ENCODE measurements at regions not wholly inside any gene's neighbourhood (a gene's known extent, or its start where the extent isn't known, plus 50 kb on each side); places are given as distances from the start of the nearest gene placed in this dataset.
A peak's percentile ranks its signal among the peaks of the same experiment; 100 is the strongest.
"Not testable (repeated sequence)": the region's sequence is repeated elsewhere in the genome, so short reads cannot be mapped to it uniquely, and the experiment has no call there.

DNA sequence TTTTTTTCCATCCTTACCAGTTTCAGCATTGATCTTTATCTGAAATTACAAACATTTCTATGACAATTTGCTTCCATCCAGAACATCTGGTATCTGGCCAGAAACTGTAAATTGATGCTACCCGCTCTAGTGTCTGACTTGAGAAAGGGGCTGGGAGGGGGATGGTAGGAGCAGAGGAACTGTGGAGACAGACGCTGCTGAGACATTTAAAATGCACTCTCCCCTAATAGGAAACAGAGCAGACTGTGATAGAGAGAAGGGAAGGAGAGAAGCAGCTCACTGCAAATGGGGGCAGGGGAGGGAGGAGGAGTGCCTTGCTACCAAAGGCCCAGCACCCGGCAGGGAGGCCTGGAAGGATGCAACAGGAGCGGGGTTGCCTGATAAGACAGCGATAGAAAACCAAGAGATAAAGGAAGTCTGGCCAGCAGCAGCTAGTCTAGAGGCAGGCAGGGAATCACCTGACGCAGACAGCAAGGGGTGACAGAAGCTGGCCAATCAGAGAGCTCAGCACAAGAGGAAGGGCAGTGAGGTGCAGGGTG is 195.5 kb upstream of the NFIA start:
- no peak for DNase-seq (ENCODE audit: low read depth)

DNA sequence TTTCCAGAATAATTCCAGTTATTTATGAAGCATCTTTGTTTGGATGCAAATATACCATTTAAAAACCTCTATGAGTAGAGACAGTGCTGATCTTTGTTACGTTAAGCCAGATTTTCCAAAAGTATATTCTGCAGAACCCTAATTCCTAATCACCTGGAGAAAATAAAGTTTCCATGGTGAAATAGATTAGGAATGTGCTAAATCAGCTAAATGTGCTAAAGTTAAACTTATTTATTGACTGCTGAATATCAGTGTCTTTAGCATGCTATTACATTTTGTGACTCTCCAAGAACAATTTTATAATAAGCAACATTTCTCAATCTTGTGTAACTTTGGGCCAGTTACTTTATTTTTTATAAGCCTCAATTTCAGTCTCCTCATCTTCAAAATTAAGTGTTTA is 196.3 kb upstream of the NFIA start:
- no peak for DNase-seq (ENCODE audit: low read depth)

DNA sequence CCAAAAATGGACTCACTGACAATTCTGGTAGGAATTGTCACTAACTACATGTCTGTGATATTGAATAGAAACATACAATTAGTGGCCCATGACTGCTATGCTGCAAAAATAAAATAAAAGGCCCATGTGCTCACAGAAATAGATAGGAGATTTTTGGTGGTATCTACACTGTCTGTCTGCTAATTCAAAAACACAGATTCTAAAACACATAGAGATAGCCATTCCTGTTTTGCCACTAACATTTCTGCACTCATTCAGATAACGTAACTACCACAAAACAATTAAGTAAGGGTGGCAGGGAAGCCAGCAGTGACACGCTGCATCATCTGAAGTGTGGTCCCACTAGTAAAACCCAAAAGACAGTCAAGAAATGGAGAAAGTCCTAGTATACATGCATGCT is 202.2 kb upstream of the NFIA start:
- no peak for DNase-seq (ENCODE audit: low read depth)

DNA sequence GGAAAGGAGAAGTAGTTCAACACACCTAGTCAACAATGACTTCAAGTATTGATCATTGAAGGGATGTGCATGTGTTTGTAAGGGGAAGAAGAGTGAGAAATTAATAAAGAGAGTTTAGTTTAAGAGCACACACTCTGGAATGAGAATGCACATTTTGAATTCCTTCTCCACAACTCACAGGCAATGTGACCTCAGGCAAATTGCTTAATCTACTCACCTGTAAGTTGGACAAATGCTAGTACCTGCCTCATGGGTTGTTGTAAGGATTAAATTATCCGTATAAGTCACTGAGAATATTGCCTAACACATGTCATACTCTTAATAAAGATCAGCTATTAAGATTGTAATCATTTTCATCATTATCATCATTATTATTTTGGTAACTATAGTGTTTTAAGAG is 204.0 kb upstream of the NFIA start:
- no peak for DNase-seq (ENCODE audit: low read depth)

DNA sequence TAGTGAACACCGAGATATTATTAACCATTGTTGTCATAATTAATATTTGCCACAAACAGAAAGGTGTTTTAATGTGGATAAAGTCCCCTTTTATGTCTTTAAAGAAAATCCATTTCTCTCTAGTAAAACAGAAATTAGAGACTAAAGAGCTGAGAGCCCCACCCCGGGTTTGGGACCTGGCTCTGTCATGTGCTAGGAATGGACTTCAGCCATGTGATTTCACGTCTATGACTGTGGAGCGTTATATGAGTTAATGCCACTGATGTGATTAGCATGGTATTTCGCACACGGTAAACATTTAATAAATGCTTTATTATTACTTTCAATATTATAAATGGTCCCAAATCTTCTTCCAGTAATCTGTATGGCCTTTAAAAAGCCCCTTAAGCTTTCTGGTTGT is 205.0 kb upstream of the NFIA start:
- DNase-seq (ENCODE audit: low read depth) = no peak

DNA sequence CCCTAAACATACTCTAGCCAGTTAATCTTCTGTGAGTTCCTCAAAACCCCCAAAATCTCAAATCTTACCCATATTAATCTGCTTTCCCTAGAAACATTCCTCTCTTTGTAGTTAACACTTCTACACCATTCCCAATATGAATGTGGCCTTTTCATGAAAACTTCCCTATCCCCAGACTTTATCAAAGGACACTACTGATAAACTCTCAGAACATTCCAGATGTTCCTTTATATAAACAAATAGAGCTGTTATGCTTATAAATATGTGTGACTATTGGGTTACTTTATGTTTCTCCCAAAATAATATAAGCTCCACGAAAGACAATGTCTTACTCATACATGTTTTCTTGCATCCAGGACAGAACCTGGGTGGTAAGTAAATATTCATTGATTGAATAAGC is 205.4 kb upstream of the NFIA start:
- no peak for DNase-seq (ENCODE audit: low read depth)

DNA sequence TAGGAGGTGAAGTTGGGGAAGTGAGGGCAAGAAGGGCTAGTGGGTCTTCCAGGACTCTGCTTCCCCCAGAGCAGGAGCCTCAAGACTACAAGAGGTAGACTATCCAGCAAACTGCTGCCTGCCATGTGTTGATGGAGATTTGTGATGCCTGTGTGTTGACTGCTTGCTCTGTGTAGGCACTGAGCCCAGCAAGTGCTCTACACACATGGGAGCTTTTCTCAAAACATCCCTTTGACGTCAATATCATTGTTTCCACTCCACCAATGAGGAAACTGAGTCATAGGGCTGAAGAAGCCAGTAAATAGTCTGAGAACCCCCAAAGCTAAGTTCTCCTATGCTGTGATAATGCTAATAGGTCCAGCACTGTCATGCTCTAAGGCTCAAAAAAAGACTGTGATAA is 207.2 kb upstream of the NFIA start:
- no peak for DNase-seq (ENCODE audit: low read depth)

DNA sequence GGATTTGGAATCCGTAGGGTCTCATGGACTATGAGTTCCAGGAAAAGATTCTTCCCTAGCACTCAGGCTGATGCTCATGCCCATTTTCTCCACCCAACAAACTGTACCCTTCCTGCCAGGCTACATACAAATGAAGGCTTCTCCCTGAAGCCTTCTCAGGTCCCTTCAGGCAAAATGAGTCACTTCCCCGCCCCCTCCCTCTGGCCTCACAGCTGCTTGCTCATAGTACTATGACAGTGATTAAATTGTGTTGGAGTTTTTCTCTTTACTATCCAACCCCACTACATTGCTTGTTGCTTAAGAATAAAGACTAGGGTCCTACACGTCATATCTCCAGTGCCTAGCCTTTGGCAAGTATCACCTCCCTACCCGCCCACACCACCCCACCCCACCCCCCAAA is 207.6 kb upstream of the NFIA start:
- peak; percentile 69 for DNase-seq (ENCODE audit: low read depth)

DNA sequence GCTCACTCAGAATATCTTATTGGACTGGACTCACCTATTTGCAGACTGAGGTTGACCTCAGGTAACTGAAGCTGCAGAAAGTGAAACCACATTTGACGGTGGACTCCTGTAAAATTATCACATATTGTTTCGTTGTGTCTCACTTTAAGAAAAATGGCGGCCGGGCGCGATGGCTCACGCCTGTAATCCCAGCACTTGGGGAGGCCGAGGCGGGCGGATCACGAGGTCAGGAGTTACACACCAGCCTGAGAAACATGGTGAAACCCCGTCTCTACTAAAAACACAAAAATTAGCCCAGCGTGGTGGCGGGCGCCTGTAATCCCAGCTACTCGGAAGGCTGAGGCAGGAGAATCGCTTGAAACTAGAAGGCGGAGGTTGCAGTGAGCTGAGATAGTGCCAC is 209.0 kb upstream of the NFIA start:
- not testable (repeated sequence) for DNase-seq (ENCODE audit: low read depth)

DNA sequence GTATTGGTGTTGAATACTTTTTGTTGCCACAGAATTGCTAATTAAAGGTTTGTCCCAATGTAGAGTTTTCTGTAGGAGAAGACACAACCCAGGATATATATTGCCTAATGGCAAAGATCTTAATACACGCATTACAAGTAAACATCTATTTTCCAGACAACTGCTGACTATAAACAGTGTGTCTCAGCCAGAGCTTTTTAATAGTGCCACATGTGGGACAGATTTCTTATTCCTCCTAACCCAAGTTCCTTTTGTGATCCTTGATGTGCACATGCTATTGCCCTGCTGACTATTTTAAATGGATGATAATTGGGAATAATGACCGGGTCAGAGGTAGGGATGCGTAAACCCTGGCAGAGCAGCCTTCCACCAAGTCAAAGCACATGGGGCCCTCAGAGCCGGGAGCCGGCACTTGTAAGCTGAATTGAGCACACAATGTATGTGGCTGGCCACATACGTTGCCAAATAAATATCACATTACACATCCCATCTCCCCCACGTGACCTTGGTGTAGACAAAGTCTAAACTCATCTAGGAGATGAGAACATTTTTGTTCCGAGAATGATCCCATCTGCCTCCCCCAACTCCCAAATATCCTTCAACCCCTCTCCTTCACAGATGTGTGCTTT is 209.8 kb upstream of the NFIA start:
- DNase-seq (ENCODE audit: low read depth) = no peak

DNA sequence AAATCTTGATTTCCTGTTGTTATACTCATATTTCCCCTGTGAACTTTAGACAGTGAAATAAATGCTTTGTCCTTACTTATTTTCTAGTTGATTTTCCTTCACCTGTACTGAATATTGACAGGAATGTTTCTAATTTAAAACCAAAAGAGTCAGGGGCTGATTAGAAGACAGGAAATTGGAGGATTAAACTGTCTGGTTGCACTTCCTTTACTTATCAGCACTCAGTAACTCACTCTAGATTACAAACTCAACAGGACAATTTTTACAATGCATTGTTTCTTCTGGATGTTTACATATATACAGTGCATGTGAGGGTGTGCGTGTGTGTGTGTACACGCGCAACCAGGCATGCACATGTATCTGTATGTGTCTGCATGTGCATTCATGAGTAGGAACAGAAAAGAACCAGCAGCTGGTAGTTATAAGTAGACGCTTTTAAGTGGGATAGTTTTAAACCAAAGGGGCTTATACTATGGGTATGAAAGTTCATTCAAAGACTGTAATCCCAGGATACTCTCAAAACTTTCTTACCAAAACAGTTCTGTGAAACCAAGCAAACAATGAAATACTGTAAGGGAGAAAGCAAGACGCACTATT is 212.0 kb upstream of the NFIA start:
- DNase-seq (ENCODE audit: low read depth) = no peak

DNA sequence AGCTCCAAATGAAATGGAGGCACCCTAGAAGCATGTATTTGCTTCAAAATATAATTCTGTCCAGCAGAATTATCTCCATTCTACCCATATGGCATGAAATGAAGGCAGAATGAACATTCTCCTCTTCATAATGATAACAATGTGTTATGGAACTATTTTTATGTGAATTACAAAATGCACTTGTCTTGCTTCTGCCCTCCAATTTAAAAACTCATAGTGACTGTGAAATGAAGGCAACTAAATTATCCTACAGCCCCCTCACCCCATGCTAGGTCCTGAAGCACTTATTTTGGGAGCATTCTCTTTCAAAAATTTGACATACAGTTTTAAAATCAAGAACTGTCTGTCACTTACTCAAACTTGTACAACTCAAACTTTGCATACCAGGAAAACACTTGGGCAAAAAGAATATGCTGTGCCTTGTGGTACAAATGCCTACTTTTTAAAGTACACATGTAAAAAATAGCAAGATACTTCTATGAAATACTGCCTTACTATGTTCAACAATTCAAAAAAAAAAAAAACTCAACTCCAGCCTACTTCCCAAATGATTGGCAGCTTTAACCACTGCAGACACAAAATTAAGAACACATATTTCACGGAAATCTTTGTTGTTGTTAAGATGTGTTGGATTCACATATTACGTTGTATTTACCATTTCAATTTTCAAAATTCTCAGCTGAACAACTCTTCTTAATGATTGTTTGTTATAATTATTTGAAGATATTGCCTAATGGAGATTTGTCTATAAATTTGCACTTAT is 213.3 kb upstream of the NFIA start:
- no peak for DNase-seq (ENCODE audit: low read depth)

DNA sequence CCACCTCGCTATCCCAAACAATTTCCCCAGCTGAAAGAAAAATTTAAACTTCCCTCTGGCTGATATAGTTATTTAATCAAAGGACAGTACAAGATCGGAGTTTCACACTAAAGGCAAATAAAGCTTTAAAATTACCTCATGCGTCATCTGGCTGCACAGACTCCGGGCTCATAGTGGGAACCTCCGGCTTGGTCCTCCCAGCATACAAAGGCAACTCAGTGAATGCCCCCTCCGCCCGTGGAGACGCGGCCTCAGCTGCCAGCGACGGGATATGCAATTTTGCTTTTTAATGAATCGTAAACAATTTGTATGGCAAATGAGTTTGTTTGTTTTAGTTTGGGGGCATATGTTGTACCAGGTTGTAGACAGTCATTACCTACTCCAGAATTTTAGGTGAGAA is 214.6 kb upstream of the NFIA start:
- DNase-seq (ENCODE audit: low read depth) = no peak

DNA sequence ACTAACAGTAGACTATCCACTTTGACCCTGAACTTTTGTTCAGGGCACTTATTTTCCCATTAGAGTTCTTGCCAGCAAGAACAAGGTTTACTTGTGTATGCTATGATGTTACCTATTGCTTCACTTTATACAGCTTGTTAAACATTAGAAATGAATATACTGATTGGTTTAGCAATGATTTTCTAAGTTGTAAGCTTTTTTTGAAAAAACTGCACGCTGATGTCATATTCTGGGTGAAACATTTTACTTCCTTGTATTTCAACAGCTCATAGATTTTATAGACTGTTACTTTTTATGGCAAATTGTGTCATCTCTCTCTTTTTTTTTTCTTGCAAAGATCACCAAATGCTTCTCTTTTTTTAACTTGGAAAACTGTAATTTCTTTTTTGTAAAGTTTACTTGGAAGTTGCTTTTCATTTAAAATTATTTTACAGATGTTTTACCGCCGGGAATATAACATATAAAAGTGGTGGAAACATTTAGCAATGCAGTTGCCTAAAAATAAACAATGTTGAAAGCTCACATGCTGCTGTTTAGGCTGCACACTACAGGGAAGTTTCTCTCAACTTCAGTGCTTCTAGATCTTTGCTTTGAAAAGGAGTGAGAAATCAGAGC is 215.3 kb upstream of the NFIA start:
- no peak for DNase-seq (ENCODE audit: low read depth)

DNA sequence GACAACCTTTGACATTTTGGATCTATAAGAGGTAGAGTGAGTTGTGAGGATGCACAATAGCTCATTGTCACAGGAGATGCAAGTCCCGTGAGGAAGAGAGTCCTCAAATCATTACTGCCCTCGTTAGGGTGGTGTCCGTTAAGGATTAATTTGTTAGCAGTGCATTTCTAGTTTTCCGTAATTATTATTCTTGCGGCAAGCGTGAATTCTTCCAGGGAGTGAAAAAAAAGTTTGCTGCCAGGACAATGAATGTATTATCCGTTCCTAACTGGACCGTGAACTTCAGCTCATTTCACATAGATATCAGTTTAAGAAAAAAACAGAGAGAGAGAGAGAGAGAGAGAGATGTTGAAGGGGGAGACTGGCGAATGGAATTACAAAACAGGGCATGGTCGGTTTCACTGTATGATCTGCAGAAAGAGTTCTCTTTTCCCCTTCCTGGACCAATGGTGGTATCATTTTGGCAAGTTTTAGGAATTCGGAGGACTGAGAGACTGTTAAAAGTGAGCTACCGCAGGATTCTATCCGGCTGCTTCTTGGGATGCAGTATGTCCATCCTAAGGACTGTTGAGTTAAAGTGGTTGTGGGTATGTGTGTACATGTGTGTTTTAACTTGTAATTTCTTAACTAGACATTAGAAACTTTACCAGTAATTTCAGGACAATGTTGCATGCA is 216.0 kb upstream of the NFIA start:
- DNase-seq (ENCODE audit: low read depth) = no peak

DNA sequence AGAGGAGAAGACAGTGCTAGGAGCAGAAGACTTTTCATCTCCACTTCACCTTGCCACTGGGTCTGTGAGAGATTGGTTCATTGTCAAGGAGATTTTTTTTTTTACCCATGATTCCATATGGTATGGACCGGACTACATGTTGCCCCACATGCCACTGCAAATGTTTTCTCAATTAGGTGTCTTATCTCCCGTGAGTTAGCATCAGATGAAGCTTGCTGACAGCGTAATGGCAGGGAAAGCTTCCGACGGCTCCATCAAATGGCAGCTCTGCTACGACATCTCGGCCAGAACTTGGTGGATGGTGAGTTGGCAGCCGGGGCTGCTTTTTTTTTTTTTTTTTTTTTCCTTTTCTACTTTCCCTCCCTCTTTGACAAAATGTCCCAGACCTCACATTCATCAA is 217.2 kb upstream of the NFIA start:
- no peak for DNase-seq (ENCODE audit: low read depth)

DNA sequence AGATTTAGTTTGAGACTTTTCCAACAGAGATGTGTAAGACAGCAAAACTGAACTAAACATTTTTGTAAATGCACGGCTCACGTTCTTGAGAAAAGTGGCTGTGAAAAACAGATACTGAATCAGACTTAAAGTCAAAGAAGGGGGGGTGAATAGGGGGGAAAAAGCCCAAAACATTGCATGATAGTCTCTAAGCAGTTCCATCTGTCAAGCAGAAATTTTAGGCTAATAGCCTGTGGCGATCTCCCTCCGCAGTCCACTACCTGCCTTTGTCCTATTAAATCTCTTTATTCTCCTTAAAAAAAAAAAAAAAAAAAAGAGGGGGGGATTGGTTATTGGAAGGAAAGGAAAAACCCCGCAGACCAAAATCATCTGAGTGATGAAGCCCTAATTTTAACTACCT is 217.6 kb upstream of the NFIA start:
- DNase-seq (ENCODE audit: low read depth) = no peak

DNA sequence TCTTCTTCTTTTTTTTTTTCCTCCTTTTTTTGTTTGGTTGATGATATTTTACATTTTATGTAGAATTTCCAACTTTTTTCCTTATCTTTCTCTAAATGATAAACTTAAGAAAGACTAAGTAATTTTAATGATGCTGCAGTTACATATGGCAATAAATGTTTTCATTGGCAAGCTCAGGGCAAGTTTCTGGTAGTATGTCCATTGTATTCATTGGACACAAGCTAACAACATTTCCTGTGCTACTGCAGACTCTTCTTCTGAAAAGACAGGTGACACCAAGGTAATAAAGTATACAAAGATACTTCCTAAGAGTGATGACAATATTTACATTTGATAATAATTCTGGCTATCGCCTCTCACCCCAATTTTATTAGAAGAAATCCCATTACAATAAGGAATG is 219.2 kb upstream of the NFIA start:
- DNase-seq (ENCODE audit: low read depth) = no peak

DNA sequence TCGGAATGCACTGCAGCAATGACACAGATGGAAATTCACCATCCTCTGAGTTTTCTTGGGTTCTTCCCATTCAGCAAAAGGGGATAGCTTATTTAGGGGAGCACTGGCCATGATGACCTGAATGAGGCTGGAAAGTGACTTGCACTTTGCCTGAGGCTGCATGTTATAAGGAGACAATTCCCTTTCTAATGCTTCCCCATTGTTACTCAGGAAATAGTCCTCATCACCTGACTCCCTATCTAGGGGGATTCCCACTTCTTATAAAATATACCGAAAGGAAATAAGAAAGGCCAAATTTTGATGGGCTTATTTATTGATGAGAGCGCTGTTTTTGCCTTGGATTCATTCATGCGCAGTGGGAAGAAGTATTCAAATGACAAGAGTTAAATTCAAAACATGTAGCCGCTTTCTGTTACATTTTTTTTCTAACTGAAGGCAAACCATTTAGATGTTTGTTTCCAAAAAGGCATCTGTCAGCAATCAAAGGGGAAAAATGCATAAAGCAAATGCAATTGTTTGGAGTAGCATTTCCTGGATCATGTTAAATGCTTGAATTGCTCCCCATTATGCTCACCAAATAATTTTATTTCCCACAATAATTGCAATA is 220.3 kb upstream of the NFIA start:
- DNase-seq (ENCODE audit: low read depth) = no peak

DNA sequence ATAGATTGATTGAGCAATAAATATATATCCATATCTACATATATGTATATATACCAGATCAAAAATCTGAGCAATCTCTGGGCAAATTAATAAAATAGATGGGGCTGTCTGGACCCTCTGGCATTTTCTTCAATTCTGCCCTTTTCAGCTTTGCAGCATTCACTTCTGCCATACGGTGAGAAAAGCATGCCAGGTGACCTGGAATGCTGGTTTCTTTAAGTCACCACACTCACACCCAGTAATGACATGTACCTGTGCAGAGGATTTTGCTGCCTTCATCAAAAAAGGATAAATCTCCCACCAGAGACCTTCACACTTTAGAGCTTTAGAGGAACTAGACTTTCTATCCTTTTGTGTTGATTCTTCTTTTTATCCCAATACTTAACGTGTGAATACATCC is 223.2 kb upstream of the NFIA start:
- DNase-seq (ENCODE audit: low read depth) = no peak

DNA sequence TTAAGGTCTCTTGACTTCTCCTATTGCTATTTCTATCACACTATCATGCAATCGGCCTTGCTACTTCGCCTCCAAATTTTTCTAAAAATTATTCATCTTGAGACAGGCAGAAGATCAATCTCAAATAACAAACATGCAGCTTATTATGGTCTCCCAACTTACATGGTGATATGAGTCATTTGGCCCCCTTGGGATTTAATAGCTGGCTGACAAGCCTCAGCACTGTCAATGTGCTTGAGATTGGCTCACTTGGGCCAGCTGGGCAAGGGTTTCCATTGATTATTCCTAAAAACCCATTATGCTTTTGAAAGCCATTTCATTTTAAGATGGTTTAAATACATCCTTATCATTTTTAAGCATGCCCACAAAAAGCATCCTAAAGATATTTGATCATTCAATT is 224.5 kb upstream of the NFIA start:
- DNase-seq (ENCODE audit: low read depth) = no peak

DNA sequence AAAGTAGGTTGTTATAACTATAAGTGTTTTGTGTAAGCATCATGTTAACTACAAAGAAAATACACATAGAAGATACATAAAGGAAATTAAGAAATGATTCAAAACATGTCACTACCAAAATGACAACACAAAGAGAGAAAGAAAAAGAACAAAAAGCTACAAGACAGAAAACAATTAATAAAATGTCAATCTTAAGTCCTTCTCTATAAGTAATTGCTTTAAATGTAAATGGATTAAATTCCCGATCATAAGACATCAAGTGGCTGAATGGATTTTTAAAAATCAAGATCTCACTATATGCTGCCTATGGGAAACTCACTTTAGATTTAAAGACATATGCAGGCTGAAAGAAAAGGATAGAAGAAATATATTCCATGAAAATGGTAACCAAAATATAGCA is 232.3 kb upstream of the NFIA start:
- DNase-seq (ENCODE audit: low read depth) = no peak
